SK-N-SH (cell line): ENCODE measurements at regions not wholly inside any gene's neighbourhood (a gene's known extent, or its start where the extent isn't known, plus 50 kb on each side); places are given as distances from the start of the nearest gene placed in this dataset.

Experiments
- CTCF ChIP-seq: fragments of 200-600 bp; sonication (generic); IDR thresholded peaks from 2 replicates; pipeline ENCODE4 v1.6.1; 2017; ENCODE audit warnings: antibody characterized with exemption, mild to moderate bottlenecking, moderate library complexity
- GABPA ChIP-seq: IDR thresholded peaks from 2 replicates; pipeline ENCODE4 v1.4.0; 2012; ENCODE audit warnings: low read depth, mild to moderate bottlenecking
- IRF3 ChIP-seq: fragments of 150-350 bp; IDR thresholded peaks from 2 replicates; pipeline ENCODE4 v1.6.1; 2016; ENCODE audit warnings: mild to moderate bottlenecking, low read depth, low read length
- MAX ChIP-seq: IDR thresholded peaks from 2 replicates; pipeline ENCODE4 v1.4.0; 2012; ENCODE audit warnings: low read depth
- MEF2A ChIP-seq: IDR thresholded peaks from 2 replicates; pipeline ENCODE4 v1.4.0; 2012; ENCODE audit warnings: low read depth, borderline replicate concordance
- MXI1 ChIP-seq: IDR thresholded peaks from 2 replicates; pipeline ENCODE4 v1.6.1; 2012; ENCODE audit warnings: mild to moderate bottlenecking, low read depth, low read length, improper control_type of control experiment
- NFIC ChIP-seq: IDR thresholded peaks from 2 replicates; pipeline ENCODE4 v1.4.0; 2012; ENCODE audit warnings: borderline replicate concordance
- PBX3 ChIP-seq: IDR thresholded peaks from 2 replicates; pipeline ENCODE4; 2012
- RCOR1 ChIP-seq: fragments of 150-350 bp; IDR thresholded peaks from 2 replicates; pipeline ENCODE4 v1.6.1; 2017; ENCODE audit warnings: antibody characterized with exemption, low read length
- REST ChIP-seq: IDR thresholded peaks from 2 replicates; pipeline ENCODE4 v1.6.1; 2012; ENCODE audit warnings: mild to moderate bottlenecking, low read depth, low read length, moderate library complexity
- RFX5 ChIP-seq: IDR thresholded peaks from 2 replicates; pipeline ENCODE4 v1.6.1; 2012; ENCODE audit warnings: mild to moderate bottlenecking, improper control_type of control experiment, low read length
- SMC3 ChIP-seq: IDR thresholded peaks from 2 replicates; pipeline ENCODE4 v1.6.1; 2012; ENCODE audit warnings: low read depth, low read length, improper control_type of control experiment
- USF2 ChIP-seq: fragments of 150-350 bp; IDR thresholded peaks from 2 replicates; pipeline ENCODE4 v1.6.1; 2017; ENCODE audit warnings: antibody characterized with exemption, low read length, low read depth, borderline replicate concordance
- YY1 ChIP-seq: IDR thresholded peaks from 2 replicates; pipeline ENCODE4 v1.4.0; 2012; ENCODE audit warnings: low read depth, mild to moderate bottlenecking

GRCh38 chr1:78279051-78279450 lies 211.7 kb upstream of the PTGFR start (continued):
- TF ChIP-seq REST (no peak), MAX (0 out of 2 replicates have a peak, but pooled peaks have one; percentile 37), GABPA (no peak), PBX3 (peak; percentile 47; the same call in 1 of the 2 replicates), YY1 (no peak), MXI1 (no peak), MEF2A (no peak), RFX5 (no peak), IRF3 (no peak), NFIC (0 out of 2 replicates have a peak, but pooled peaks have one; percentile 31), RCOR1 (no peak), CTCF (no peak), USF2 (no peak), SMC3 (no peak)
